Stomach (tissue), 4 donors: ENCODE measurements at regions not wholly inside any gene's neighbourhood (a gene's known extent, or its start where the extent isn't known, plus 50 kb on each side); places are given as distances from the start of the nearest gene placed in this dataset.

Experiments
- POLR2A ChIP-seq, 4 donors: fragments of 450-650 bp; IDR thresholded peaks; one replicate each; pipeline ENCODE4 v1.6.1; 2016; ENCODE audit warnings: antibody characterized with exemption in 4 of 4, control low read depth in 2 of 4, mild to moderate bottlenecking in 1 of 4, moderate library complexity in 1 of 4
- POLR2AphosphoS5 ChIP-seq, 3 donors: sonication (generic); formaldehyde crosslinking; IDR thresholded peaks; one replicate each; pipeline ENCODE4 v1.6.1; 2016; ENCODE audit warnings: antibody characterized with exemption in 3 of 3
- TF ChIP-seq, protein P1 (sequence below), 7 experiments: fragments of 450-650 bp in 4 of 7; fragments of 200-600 bp in 3 of 7; sonication (generic) in 3 of 7; IDR thresholded peaks; one replicate each; pipeline ENCODE4 v1.5.1; 2016 to 2019; ENCODE audit warnings: antibody characterized with exemption in 7 of 7, control low read depth in 2 of 7, mild to moderate bottlenecking in 1 of 7

DNA sequence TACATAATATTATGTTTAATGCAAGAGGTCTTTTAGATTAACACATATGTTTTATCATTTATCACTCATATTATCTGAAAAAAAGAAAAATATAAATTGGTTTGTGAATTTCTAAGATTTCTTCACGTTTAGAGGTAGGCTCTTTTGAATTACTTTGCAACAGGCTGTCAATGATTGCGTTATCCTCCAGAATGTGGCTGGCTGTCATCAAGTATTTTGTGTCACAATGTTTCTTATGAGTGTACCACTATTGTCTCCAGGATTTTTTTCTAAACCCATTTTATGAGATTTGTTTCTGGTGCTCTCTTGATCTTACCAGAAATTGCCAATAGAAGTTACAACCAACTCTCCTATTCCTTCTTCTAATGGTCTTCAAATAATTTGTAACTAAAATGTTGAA, 307.9 kb downstream of the DMAC1 start:
- TF ChIP-seq, protein P1, sequence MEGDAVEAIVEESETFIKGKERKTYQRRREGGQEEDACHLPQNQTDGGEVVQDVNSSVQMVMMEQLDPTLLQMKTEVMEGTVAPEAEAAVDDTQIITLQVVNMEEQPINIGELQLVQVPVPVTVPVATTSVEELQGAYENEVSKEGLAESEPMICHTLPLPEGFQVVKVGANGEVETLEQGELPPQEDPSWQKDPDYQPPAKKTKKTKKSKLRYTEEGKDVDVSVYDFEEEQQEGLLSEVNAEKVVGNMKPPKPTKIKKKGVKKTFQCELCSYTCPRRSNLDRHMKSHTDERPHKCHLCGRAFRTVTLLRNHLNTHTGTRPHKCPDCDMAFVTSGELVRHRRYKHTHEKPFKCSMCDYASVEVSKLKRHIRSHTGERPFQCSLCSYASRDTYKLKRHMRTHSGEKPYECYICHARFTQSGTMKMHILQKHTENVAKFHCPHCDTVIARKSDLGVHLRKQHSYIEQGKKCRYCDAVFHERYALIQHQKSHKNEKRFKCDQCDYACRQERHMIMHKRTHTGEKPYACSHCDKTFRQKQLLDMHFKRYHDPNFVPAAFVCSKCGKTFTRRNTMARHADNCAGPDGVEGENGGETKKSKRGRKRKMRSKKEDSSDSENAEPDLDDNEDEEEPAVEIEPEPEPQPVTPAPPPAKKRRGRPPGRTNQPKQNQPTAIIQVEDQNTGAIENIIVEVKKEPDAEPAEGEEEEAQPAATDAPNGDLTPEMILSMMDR (IDR thresholded peaks at IDR 0.05): no peak
- no peak for TF ChIP-seq POLR2AphosphoS5 (IDR thresholded peaks at IDR 0.05)
- no peak for TF ChIP-seq POLR2A (IDR thresholded peaks at IDR 0.05)
